Stimulated activated naive CD4-positive, alpha-beta T cell treated with Interleukin-2 at 50 U/mL for 16 hours (primary cell): ENCODE measurements at regions not wholly inside any gene's neighbourhood (a gene's known extent, or its start where the extent isn't known, plus 50 kb on each side); places are given as distances from the start of the nearest gene placed in this dataset.

Experiments
- DNase-seq: peaks from one replicate; lab custom pipeline; 2025; lab: John Stamatoyannopoulos, UW

DNA sequence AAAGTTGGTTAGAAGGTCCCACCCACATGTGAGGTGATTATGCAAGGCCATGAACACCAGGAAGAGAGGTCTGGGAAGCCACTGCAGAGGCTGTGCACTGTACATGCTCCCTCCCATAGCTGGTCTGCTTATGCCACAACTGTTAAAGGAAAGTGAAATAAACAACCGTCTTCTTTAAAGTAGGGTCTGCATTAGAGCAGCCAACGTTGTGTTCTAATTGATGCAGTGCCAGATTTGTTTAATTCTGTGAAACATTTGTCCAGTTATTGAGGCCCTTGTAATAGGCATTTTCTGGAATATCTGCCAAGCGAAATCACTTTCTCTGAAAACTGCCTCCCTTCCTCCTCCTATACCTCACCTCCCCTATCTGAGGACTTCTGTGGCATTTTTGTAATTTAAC is 224.0 kb upstream of the LNX1 start:
- no peak for DNase-seq

DNA sequence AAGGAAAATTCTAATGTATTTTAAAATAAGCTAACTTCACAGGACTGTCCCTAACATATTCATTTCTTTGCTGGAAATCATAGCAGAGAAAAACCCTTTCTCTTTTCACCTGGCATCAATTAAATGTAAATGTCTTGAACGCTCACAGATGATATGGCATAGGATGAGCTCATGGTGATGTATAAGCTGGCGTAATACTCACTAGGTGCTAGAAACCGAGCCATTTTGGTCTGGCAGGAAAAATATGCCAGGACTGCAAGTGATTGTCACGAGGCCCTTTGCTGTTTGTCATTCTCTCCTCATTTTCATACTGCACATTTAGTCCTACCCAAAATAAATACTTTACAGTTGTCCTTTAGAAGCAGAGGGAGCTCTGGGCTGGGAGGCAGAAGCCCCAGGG is 222.7 kb upstream of the LNX1 start:
- no peak for DNase-seq

DNA sequence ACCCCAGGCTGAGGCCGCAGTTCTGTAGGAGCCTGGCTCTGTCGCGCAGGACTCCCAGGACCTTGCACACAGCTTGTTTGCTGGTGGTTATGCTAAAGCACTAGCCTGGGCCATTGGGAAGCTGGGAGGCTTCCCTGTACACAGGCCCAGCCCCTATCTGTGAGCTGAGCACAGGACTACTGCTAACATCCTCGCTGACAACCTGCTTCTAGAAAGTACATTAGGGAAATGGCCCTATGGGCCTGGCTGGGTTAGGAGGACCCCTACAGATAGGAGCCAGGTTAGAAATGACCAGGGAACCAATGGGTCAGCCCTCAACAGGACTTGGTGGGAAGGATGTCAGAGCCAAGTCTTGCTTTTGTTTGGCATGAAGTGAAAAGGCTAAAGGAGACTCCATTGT is 219.4 kb upstream of the LNX1 start:
- DNase-seq, result no peak

GRCh38 chr4:53809816-53810215 is 218.5 kb upstream of the LNX1 start:
- DNase-seq, result no peak

- DNase-seq, result no peak
Measured at GRCh38 chr4:53805291-53805690, 214.0 kb upstream of the LNX1 start.

DNA sequence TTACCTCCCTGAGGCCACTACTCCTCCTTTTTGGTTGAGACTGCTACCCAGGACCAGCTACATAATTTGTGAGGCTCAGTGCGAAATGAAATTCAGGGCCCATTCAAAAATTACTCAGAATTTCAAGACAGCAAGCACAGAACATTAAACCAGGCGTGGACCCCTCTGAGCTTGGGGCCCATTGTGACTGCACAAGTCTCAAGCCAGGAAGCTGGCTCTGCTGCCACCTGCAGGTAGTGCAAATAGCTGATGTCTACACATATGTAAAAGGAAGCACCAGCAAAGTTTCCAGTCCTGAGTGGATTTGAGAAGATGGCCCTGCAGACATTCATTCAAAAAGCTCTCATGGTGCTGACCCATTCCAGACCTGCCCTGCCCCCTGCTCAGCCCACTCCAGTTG is 213.4 kb upstream of the LNX1 start:
- no peak for DNase-seq

DNA sequence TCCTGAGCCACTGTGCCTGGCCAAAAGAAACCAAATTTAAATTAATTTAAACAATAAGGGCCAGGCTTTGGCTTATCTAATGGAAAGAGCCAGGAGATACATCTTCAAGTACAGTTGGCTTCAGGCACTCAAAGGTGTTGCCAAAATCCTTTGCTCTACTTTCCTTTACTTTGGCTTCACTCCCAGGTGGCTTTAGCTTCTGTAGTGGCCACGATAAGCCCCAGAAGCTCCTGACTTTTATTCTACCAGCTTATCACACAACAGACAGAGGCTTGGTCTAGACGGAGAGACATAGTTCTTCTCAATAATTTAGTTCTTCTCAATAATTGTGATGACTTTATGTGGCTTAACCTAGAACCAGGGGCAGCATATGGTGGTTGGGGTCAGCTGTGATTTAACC is 211.2 kb upstream of the LNX1 start:
- no peak for DNase-seq

GRCh38 chr4:53801373-53801772 is 210.1 kb upstream of the LNX1 start:
- no peak for DNase-seq

- no peak for DNase-seq
Measured at GRCh38 chr4:53800741-53801140, 209.5 kb upstream of the LNX1 start.

DNA sequence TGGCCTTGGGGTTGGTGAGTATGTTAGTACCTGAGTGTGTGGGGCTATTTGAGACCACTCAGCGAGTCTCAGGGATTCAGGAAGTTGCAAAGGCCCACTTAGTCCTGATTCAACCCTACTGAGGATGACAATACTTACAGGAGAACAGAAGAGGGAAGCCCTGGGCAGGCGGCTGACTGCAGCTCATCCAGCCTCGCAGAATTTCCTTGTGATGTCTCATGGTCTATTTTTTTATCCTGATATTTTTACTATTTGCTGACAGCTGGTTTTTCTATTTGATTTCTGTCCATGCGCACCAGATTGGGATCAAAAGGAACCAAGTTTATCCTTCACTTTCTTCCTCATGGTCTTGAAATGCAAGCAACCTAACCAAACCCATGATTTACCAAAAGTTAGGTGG is 201.8 kb upstream of the LNX1 start:
- DNase-seq, result no peak

GRCh38 chr4:53790286-53790685 is 199.0 kb upstream of the LNX1 start:
- DNase-seq, result no peak

DNA sequence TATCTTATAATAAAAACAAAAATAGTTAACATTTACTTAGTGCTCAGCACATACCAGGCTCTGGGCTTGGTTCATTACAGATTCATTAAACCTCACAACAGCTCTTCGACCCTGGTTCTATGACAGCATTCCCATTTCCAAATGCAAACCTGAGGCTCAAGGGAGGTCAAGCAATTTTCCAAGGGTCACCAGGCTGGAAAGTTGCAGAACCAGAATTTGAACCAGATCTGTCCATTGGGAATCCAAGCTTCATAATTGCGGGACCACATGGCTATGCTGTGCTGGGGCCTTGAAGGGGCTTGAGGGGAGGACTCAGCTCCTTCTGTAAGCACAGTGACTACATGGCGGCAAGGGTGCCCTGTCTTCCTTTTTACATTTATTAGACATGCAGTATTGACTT is 197.3 kb upstream of the LNX1 start:
- DNase-seq, result no peak

DNA sequence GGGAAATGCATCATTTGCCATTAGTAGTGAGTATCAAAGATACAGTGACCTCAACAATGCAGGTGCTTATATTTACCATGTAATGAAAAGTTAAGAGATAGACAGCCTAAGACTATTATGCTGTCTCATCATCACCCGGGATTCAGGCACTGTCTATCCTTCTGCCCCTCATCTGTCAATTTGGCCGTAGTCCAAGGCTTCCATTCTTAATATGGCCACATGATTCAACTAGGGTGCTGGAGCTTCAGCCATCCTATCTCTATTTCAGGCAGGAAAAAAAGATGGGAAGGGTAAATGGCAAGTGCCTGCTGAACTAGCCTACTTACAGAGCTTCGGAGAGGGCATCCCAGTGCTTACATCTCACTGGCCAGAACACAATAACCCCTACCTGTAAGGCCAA is 196.7 kb upstream of the LNX1 start:
- DNase-seq, result no peak

DNA sequence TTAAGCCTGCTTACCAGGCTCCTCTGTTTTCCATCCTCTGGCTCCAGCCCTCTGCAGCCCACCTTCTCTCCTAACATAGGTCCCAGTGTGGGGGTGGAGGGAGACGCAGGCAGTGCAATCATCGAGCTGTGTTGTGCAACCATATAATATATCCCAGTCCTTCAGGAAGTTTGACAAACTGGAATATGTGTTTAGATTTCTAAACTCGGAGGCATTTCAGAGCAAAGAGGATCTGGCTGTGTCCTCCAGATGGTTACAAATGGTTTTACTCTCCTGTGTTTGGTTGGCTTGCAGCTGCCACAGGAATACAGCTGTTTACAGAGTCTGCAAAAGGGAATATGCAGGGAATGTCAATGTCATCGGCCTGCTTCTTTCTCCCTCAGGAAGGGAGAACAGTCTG is 195.3 kb upstream of the LNX1 start:
- no peak for DNase-seq

DNA sequence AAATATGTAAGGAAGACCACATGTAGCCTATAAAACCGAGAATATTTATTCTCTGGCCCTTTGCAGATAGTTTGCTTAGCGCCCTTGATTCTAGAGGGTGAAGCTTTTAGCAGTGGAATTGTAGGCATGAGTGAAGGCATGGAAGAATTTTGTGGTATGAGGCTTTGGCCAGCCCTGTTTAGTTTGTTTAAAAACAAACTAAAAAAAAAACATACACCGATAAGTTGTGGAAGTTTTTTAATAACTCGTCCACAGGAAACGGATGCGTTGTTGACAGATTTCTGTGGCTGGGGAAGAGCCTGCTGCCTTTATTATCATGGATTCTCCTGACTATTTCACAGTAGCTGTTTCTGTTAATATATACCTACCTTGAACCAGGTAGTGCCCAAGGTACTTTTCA is 194.7 kb upstream of the LNX1 start:
- DNase-seq, result no peak

DNA sequence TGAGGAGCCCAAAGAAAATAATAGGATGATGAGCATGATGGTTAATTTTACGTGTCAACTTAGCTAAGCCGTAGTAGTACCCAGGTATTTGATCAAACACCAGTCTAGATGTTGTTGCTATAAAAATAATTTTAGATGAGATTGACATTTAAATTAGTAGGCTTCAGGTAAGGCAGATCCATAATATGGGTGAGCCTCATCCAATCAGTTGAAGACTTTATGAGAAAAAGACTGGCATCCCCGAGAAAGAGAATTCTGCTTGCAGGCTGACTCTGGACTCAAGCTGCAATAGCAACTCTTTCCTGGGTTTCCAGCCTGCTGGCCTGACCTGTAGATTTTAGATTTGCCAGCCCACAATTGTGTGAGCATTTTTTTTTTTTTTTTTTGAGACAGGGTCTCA is 192.8 kb upstream of the LNX1 start:
- no peak for DNase-seq

GRCh38 chr4:53783208-53783859 is 192.0 kb upstream of the LNX1 start:
- DNase-seq, result no peak

DNA sequence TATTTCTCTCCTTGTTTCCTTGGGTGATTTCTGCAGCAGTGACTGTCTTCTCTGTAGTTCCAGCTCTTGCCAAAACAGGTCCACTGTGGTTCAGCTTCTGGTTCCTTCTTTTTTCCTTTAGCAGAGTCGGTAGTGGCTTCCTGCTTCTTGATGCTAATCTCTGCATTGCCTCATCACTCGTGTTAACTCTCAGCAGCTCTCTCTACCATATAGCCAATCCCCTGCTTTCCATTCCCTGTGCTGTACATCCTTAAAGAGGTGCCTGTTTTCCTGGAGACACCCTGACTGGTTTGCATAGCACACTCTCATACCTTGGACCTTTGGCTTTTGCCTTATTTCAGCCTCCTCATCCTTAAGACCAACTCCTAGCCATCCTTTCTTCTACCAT is 191.2 kb upstream of the LNX1 start:
- DNase-seq, result no peak

- DNase-seq, result no peak
Measured at GRCh38 chr4:53781629-53782457, 190.6 kb upstream of the LNX1 start.

DNA sequence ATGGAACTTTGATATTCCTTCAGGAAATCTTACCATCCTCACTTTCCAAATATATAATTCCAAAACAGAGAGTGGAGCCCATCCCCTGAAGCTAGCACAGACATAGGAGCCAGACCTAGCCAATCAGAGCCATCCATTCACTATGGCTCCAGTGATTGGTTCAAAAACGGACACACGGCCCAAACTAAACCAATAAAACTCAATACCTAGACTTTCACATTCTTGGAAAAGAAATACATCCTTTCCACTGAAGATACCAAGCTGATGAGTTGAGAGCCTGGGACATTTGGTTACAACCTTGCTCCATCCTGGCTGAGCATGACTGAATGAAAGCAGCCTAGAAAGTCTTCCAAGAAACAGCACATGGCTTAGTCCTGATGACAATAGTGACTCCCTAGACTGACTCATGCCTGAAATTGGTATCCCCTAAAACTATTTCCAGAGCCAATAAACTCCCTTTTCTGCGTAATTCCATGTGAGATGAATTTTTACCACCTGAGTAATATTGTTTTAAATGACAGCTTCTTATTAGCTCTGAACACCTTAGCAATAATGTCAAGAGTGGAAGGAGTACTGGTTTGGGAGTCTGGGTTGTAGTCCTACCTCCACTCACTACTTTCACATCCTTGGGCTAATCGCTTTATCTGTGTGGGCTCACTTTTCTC is 189.6 kb upstream of the LNX1 start:
- no peak for DNase-seq

- no peak for DNase-seq
Measured at GRCh38 chr4:53779025-53779424, 187.7 kb upstream of the LNX1 start.

DNA sequence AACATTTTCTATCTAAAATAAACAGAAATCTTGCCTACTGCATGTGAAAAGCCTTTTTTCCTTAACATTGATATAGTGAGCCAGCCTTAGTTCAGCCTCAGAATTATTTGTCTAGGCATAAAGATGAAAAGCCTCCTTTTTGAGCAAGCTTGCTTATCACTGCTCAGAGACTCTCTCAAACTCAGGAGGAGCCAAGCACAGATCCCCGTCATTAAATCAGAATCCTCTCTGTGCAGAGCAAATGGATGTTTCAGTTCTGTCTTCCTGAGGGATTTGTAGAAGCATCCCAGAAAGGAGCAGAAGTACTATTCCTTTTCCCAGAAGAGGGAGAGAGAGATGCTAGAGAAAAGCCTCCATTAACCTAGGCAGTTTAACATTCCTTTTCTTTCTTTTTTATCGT is 186.9 kb upstream of the LNX1 start:
- no peak for DNase-seq

DNA sequence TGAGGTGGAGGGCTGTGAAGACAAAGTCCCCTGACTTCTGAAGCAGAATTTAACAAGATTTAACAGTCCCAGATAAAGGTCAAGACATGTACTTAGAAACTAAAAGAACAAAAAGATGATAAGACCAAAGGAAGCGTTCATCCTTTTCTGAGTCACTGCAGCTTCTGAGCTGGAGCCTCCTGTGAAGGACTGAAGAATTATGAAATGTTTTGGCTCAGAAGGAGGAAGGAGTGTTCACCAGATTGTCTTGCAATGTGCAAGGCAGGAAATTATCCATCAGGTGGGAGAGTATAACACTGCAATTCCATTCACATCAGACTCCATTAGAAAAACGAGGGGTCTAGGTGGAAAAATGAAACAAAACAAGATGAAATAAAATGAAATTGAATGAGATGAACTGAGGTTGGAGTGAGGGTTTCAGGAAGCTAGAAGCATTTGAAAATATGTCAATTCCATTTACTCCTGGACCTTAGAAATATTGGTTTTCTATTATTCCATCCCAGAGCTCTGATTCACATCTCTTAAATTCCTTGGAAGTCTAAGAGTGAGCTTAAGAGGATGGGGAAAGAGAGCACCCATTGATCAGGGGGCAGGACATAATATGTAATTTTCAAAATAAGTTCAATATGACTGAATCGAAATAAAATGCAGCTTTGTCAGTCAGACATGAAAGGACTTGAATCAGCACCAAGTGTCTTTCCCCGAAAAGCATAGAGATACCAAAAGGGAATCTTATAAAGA is 186.1 kb upstream of the LNX1 start:
- DNase-seq, result no peak
